Sigmoid colon (tissue), 6 donors: ENCODE measurements at regions not wholly inside any gene's neighbourhood (a gene's known extent, or its start where the extent isn't known, plus 50 kb on each side); places are given as distances from the start of the nearest gene placed in this dataset.

ENCODE experiments used
- DNase-seq: peaks from one replicate; pipeline ENCODE4 v3.0.0-alpha.2; 2019
- H3K27ac ChIP-seq, 4 donors: fragments of 200-600 bp; sonication (generic); one replicate each; pipeline ENCODE4 v1.5.1; 2016 to 2019; ENCODE audit warnings: mild to moderate bottlenecking in 1 of 4
- H3K27me3 ChIP-seq, 3 donors: fragments of 200-600 bp; sonication (generic); one replicate each; pipeline ENCODE4 v1.5.1; 2019; ENCODE audit warnings: mild to moderate bottlenecking in 1 of 3
- H3K36me3 ChIP-seq, 4 donors: fragments of 200-600 bp; sonication (generic); one replicate each; pipeline ENCODE4 v1.5.1; 2016 to 2019
- H3K4me1 ChIP-seq, 4 donors: fragments of 200-600 bp; sonication (generic); one replicate each; pipeline ENCODE4 v1.5.1; 2017 to 2019
- H3K4me3 ChIP-seq, 4 donors: fragments of 200-600 bp; sonication (generic); one replicate each; pipeline ENCODE4 v1.5.1; 2017 to 2019; ENCODE audit warnings: mild to moderate bottlenecking in 2 of 4, moderate library complexity in 1 of 4
- H3K9me3 ChIP-seq, 4 donors: fragments of 200-600 bp in 3 of 4; sonication (generic) in 3 of 4; one replicate each; pipeline versions ENCODE4 v1.5.1 to v1.6.1; 2013 to 2019
- CTCF ChIP-seq, 4 experiments: fragments of 450-650 bp in 3 of 4; fragments of 200-600 bp in 1 of 4; IDR thresholded peaks; one replicate each; pipeline ENCODE4 v1.5.1; 2016 to 2019; ENCODE audit warnings: antibody characterized with exemption in 4 of 4, mild to moderate bottlenecking in 3 of 4, moderate library complexity in 2 of 4
- EP300 ChIP-seq, 4 donors: sonication (generic); formaldehyde crosslinking; IDR thresholded peaks; one replicate each; pipeline ENCODE4 v1.6.1; 2017; ENCODE audit warnings: antibody characterized with exemption in 4 of 4
- POLR2A ChIP-seq, 2 donors: fragments of 450-650 bp; IDR thresholded peaks; one replicate each; pipeline ENCODE4 v1.6.1; 2016; ENCODE audit warnings: antibody characterized with exemption in 2 of 2, mild to moderate bottlenecking in 2 of 2, moderate library complexity in 2 of 2
- POLR2AphosphoS5 ChIP-seq, 4 donors: sonication (generic); formaldehyde crosslinking; IDR thresholded peaks; one replicate each; pipeline ENCODE4 v1.6.1; 2017; ENCODE audit warnings: antibody characterized with exemption in 4 of 4
- WGBS, 2 donors: extraction: QIAGEN DNeasy Blood & Tissue Kit; methylation state at CpG; one replicate each; pipeline ENCODE4 v1.1.7; 2013; 5-methylcytosine and 5-hydroxymethylcytosine counted together
- intact Hi-C: fragments of 100-400 bp; cut with DNase I; formaldehyde crosslinking; loops from one replicate; pipeline ENCODE4 v1.15.1; 2023
- donor health status: healthy with polysubstance abuse.
- donor health status: healthy.

GRCh38 chr18:22253676-22254075 lies 84.3 kb downstream of the GATA6 start:
- Histone ChIP-seq H3K27me3 (no peaks in the 10 kb centered on the region), H3K36me3 (no peaks in the 10 kb centered on the region), H3K9me3 (no peaks in the 10 kb centered on the region), H3K27ac (peak overlapping the region in 1 of 4 donors; percentile 11), H3K4me3 (no peak overlapping the region), H3K4me1 (no peaks in the 10 kb centered on the region)
- intact Hi-C loops: no loop called here
- WGBS, 2 donors: 23 to 28% methylated on average over 9 of the region's 9 CpGs
- no peak for DNase-seq
- no peak for TF ChIP-seq EP300 (IDR thresholded peaks at IDR 0.05)
- TF ChIP-seq POLR2A (IDR thresholded peaks at IDR 0.05): no peak
- no peak for TF ChIP-seq POLR2AphosphoS5 (IDR thresholded peaks at IDR 0.05)

- Histone ChIP-seq H3K27ac (no peak overlapping the region), H3K9me3 (no peaks in the 10 kb centered on the region), H3K27me3 (no peaks in the 10 kb centered on the region), H3K4me1 (no peaks in the 10 kb centered on the region), H3K36me3 (no peaks in the 10 kb centered on the region), H3K4me3 (no peak overlapping the region)
- intact Hi-C loops: no loop called here
- WGBS, 2 donors: 74 to 93% methylated on average over 5 of the region's 5 CpGs
- DNase-seq: no peak
- no peak for TF ChIP-seq EP300 (IDR thresholded peaks at IDR 0.05)
- TF ChIP-seq POLR2AphosphoS5 (IDR thresholded peaks at IDR 0.05): no peak
- no peak for TF ChIP-seq POLR2A (IDR thresholded peaks at IDR 0.05)
- TF ChIP-seq CTCF (IDR thresholded peaks at IDR 0.05): no peak
These were observed 83.8 kb downstream of the GATA6 start for GRCh38 chr18:22253156-22253555.
